H1 (cell line): ENCODE measurements at regions not wholly inside any gene's neighbourhood (a gene's known extent, or its start where the extent isn't known, plus 50 kb on each side); places are given as distances from the start of the nearest gene placed in this dataset.

Experiments
- CTCF ChIA-PET: fragments of 300-600 bp; sonication (Branson Sonifier 250); formaldehyde crosslinking; loops from one replicate; lab custom pipeline; 2021; ENCODE audit not compliant: partially characterized antibody; lab: Charles Lee
- POLR2A ChIA-PET: fragments of 300-600 bp; sonication (Branson Sonifier 250); formaldehyde crosslinking; loops from one replicate; lab custom pipeline; 2021; ENCODE audit warnings: inconsistent platforms; ENCODE audit not compliant: partially characterized antibody; lab: Charles Lee
- DNase-seq, 2 experiments: peaks; one replicate each; pipeline versions ENCODE4 v3.0.0 to v3.0.0-alpha.2; 2010 to 2022; ENCODE audit warnings: low spot score in 2 of 2, low read depth in 1 of 2, mixed read lengths in 1 of 2
- FAIRE-seq: peaks from 2 replicates; lab custom pipeline; 2011; peaks lifted over from hg19 to GRCh38; lab: Jason Lieb, UNC
- H2AFZ ChIP-seq: 2 replicates; pipeline ENCODE4 v1.8.1; 2012; ENCODE audit warnings: low read length, inconsistent platforms
- H2AK5ac ChIP-seq: 2 replicates; pipeline ENCODE4 v1.6.1; 2013; ENCODE audit warnings: low read depth, low read length
- H2BK120ac ChIP-seq: replicated peaks from 2 replicates; pipeline ENCODE3; 2013; ENCODE audit warnings: low read depth, low read length, inconsistent platforms
- H2BK12ac ChIP-seq: 2 replicates; pipeline ENCODE4 v1.6.1; 2013; ENCODE audit warnings: low read depth, low read length
- H2BK15ac ChIP-seq: 2 replicates; pipeline ENCODE4 v1.6.1; 2013; ENCODE audit warnings: low read length
- H2BK20ac ChIP-seq: 2 replicates; pipeline ENCODE4 v1.6.1; 2013; ENCODE audit warnings: low read length
- H2BK5ac ChIP-seq: 2 replicates; pipeline ENCODE4 v1.6.1; 2013; ENCODE audit warnings: low read depth, low read length
- H3K14ac ChIP-seq: 2 replicates; pipeline ENCODE4 v1.6.1; 2013; ENCODE audit warnings: inconsistent platforms; ENCODE audit not compliant: insufficient read length
- H3K18ac ChIP-seq: 2 replicates; pipeline ENCODE4 v1.6.1; 2013; ENCODE audit warnings: low read length; ENCODE audit errors: extremely low read depth
- H3K23ac ChIP-seq: 2 replicates; pipeline ENCODE4 v1.6.1; 2013; ENCODE audit warnings: inconsistent platforms; ENCODE audit not compliant: insufficient read length
- H3K23me2 ChIP-seq: 2 replicates; pipeline ENCODE4 v1.6.1; 2013; ENCODE audit warnings: low read depth, low read length
- H3K27ac ChIP-seq: 2 replicates; pipeline ENCODE4 v1.6.1; 2011; ENCODE audit warnings: low read depth, low read length, inconsistent platforms
- H3K27me3 ChIP-seq, 4 experiments: replicated peaks in 1 of 4; 1 replicate in 1 of 4; 2 replicates in 3 of 4; pipeline versions ENCODE4 v1.6.1 to v1.8.1; 2011 to 2013; ENCODE audit warnings: low read length in 3 of 4, mild to moderate bottlenecking in 3 of 4, inconsistent platforms in 2 of 4, mixed read lengths in 2 of 4, moderate library complexity in 1 of 4; ENCODE audit not compliant: control insufficient read depth in 3 of 4, insufficient read depth in 3 of 4; ENCODE audit errors: extremely low read depth in 1 of 4
- H3K36me3 ChIP-seq, 4 experiments: 2 replicates each; pipeline versions ENCODE4 v1.6.1 to v1.8.1; 2011 to 2013; ENCODE audit warnings: mild to moderate bottlenecking in 4 of 4, low read length in 3 of 4, moderate library complexity in 2 of 4, control low read depth in 1 of 4, inconsistent platforms in 1 of 4; ENCODE audit not compliant: insufficient read depth in 4 of 4, control insufficient read depth in 2 of 4
- H3K4ac ChIP-seq: replicated peaks from 2 replicates; pipeline ENCODE3; 2013; ENCODE audit warnings: low read length, low read depth, mixed read lengths, inconsistent platforms; ENCODE audit not compliant: insufficient read length
- H3K4me1 ChIP-seq, 4 experiments: replicated peaks in 1 of 4; 1 replicate in 1 of 4; 2 replicates in 3 of 4; pipeline versions ENCODE4 v1.6.1 to v1.8.1; 2011 to 2013; ENCODE audit warnings: low read length in 3 of 4, inconsistent platforms in 2 of 4, mixed read lengths in 1 of 4; ENCODE audit not compliant: insufficient read depth in 4 of 4, control insufficient read depth in 3 of 4
- H3K4me2 ChIP-seq, 2 experiments: 2 replicates each; pipeline versions ENCODE4 v1.6.1 to v1.8.1; 2011 to 2013; ENCODE audit warnings: low read depth in 2 of 2, low read length in 2 of 2, control low read depth in 1 of 2, inconsistent platforms in 1 of 2, mild to moderate bottlenecking in 1 of 2; ENCODE audit not compliant: insufficient read depth in 1 of 2
- H3K4me3 ChIP-seq, 4 experiments: fragments of 200-600, 300-600 bp in 1 of 4; sonication (generic), shearing (Covaris generic), sonication (Bioruptor Twin) in 1 of 4; 2 replicates each; pipeline versions ENCODE4 v1.5.1 to v1.8.1; 2011 to 2016; ENCODE audit warnings: low read length in 4 of 4, low read depth in 3 of 4, control low read depth in 2 of 4, inconsistent platforms in 2 of 4, mild to moderate bottlenecking in 2 of 4, mixed read lengths in 1 of 4, moderate library complexity in 1 of 4; ENCODE audit not compliant: insufficient read depth in 2 of 4; ENCODE audit errors: extremely low read depth in 1 of 4
- H3K56ac ChIP-seq: replicated peaks from 2 replicates; pipeline ENCODE3; 2013; ENCODE audit warnings: low read depth, mild to moderate bottlenecking, mixed read lengths, low read length, inconsistent platforms; ENCODE audit not compliant: insufficient read length
- H3K79me1 ChIP-seq: 2 replicates; pipeline ENCODE4 v1.6.1; 2013; ENCODE audit warnings: low read depth, low read length, control low read depth
- H3K79me2 ChIP-seq, 2 experiments: 2 replicates each; pipeline versions ENCODE4 v1.6.1 to v1.8.1; 2012 to 2013; ENCODE audit warnings: low read length in 2 of 2, mild to moderate bottlenecking in 2 of 2, inconsistent platforms in 1 of 2; ENCODE audit not compliant: insufficient read depth in 2 of 2, control insufficient read depth in 1 of 2
- H3K9ac ChIP-seq, 4 experiments: replicated peaks in 1 of 4; 1 replicate in 1 of 4; 2 replicates in 3 of 4; pipeline versions ENCODE4 v1.6.1 to v1.8.1; 2011 to 2013; ENCODE audit warnings: low read depth in 3 of 4, low read length in 3 of 4, control low read depth in 2 of 4, mild to moderate bottlenecking in 2 of 4, moderate library complexity in 2 of 4, inconsistent platforms in 1 of 4; ENCODE audit errors: extremely low read depth in 1 of 4
- H3K9me3 ChIP-seq, 2 experiments: 2 replicates each; pipeline versions ENCODE4 v1.6.1 to v1.8.1; 2012 to 2013; ENCODE audit warnings: mild to moderate bottlenecking in 2 of 2, moderate library complexity in 2 of 2, control low read depth in 1 of 2, inconsistent platforms in 1 of 2, low read depth in 1 of 2, low read length in 1 of 2, mixed read lengths in 1 of 2; ENCODE audit not compliant: insufficient read depth in 2 of 2
- H4K20me1 ChIP-seq, 2 experiments: replicated peaks in 1 of 2; 2 replicates each; pipeline versions ENCODE3 to v1.8.1; 2011 to 2013; ENCODE audit warnings: inconsistent platforms in 2 of 2, low read length in 2 of 2, mild to moderate bottlenecking in 1 of 2; ENCODE audit not compliant: insufficient read depth in 2 of 2, control insufficient read depth in 1 of 2
- H4K5ac ChIP-seq: 2 replicates; pipeline ENCODE4 v1.6.1; 2013; ENCODE audit warnings: low read length, low read depth, mixed read lengths, inconsistent platforms; ENCODE audit not compliant: insufficient read length
- H4K8ac ChIP-seq: 2 replicates; pipeline ENCODE4 v1.8.0; 2013; ENCODE audit warnings: mild to moderate bottlenecking, moderate library complexity, low read length, inconsistent platforms; ENCODE audit not compliant: insufficient read depth; ENCODE audit errors: extremely low read depth
- H4K91ac ChIP-seq: replicated peaks from 2 replicates; pipeline ENCODE3; 2013; ENCODE audit warnings: low read length, mixed read lengths, inconsistent platforms; ENCODE audit not compliant: insufficient read length
- CBX8 ChIP-seq: fragments of 300-800, 300-1000 bp; sonication (generic); IDR thresholded peaks from 2 replicates; pipeline ENCODE4 v1.7.1; 2016; ENCODE audit warnings: low read depth, low read length, borderline replicate concordance
- FOSL1 ChIP-seq: IDR thresholded peaks from 2 replicates; pipeline ENCODE4 v1.6.1; 2011; ENCODE audit warnings: mild to moderate bottlenecking, low read depth, low read length, moderate library complexity; ENCODE audit not compliant: insufficient read depth
- MAFK ChIP-seq: IDR thresholded peaks from 2 replicates; pipeline ENCODE4 v1.6.1; 2012; ENCODE audit warnings: low read depth, mild to moderate bottlenecking, improper control_type of control experiment, low read length
- MAX ChIP-seq: IDR thresholded peaks from 2 replicates; pipeline ENCODE4 v1.6.1; 2012; ENCODE audit warnings: inconsistent platforms
- POLR2A ChIP-seq, 2 experiments: IDR thresholded peaks; 1 replicate in 1 of 2; 2 replicates in 1 of 2; pipeline ENCODE4 v1.6.1; 2011; ENCODE audit warnings: low read depth in 2 of 2, low read length in 2 of 2, mild to moderate bottlenecking in 2 of 2; ENCODE audit errors: control extremely low read depth in 1 of 2
- RAD21 ChIP-seq, 2 experiments: IDR thresholded peaks in 1 of 2; conservative IDR thresholded peaks in 1 of 2; 2 replicates each; pipeline ENCODE4 v1.6.1; 2011; ENCODE audit warnings: low read depth in 2 of 2, low read length in 2 of 2, improper control_type of control experiment in 1 of 2, inconsistent platforms in 1 of 2, mild to moderate bottlenecking in 1 of 2, moderate library complexity in 1 of 2
- RFX5 ChIP-seq: IDR thresholded peaks from 2 replicates; pipeline ENCODE4 v1.6.1; 2011; ENCODE audit warnings: low read depth, low read length, improper control_type of control experiment, borderline replicate concordance
- RNF2 ChIP-seq: fragments of 200-900, 300-1000 bp; sonication (generic); IDR thresholded peaks from 2 replicates; pipeline ENCODE4 v1.7.1; 2016; ENCODE audit warnings: borderline replicate concordance, low read depth, mild to moderate bottlenecking, antibody characterized with exemption, low read length; ENCODE audit not compliant: poor library complexity, severe bottlenecking; ENCODE audit errors: missing control alignments
- SIRT6 ChIP-seq: IDR thresholded peaks from one replicate; pipeline ENCODE4 v1.7.1; 2012; ENCODE audit warnings: low read length, inconsistent platforms
- SP1 ChIP-seq: IDR thresholded peaks from 2 replicates; pipeline ENCODE4 v1.6.1; 2011; ENCODE audit warnings: low read depth, low read length
- SRF ChIP-seq: IDR thresholded peaks from 2 replicates; pipeline ENCODE4 v1.6.1; 2011; ENCODE audit warnings: mild to moderate bottlenecking, low read depth, low read length, moderate library complexity
- WGBS, 2 experiments: shearing (Covaris generic) in 1 of 2; methylation state at CpG; one replicate each; pipeline versions ENCODE4 v1.1.6 to v1.1.7; 2013 to 2015; ENCODE audit warnings: low lambda C conversion rate in 2 of 2, mixed read lengths in 2 of 2, inconsistent platforms in 1 of 2, low coverage in 1 of 2, missing lambda C conversion rate in 1 of 2; ENCODE audit not compliant: insufficient replicate concordance in 2 of 2, insufficient coverage in 1 of 2, insufficient read length in 1 of 2; ENCODE audit errors: extremely low coverage in 1 of 2, missing lambda C conversion rate in 1 of 2; 5-methylcytosine and 5-hydroxymethylcytosine counted together

GRCh38 chr4:63632858-63633257, 776.4 kb downstream of the TECRL start:
- TF ChIP-seq POLR2A (IDR thresholded peaks at IDR 0.05; ENCODE audit: control extremely low read depth in 1 of 2, low read depth in 2 of 2, low read length in 2 of 2) (no peak), SIRT6 (no peak), FOSL1 (no peak), CBX8 (no peak), SP1 (no peak), SRF (no peak), MAFK (no peak), RFX5 (no peak), RAD21 (IDR thresholded peaks at IDR 0.05 in 1 of 2, conservative IDR thresholded peaks at IDR 0.05 in 1 of 2; ENCODE audit: low read depth in 2 of 2, low read length in 2 of 2) (no peak), RNF2 (no peak), MAX (no peak)
- DNase-seq (no peak), FAIRE-seq (no peak)
- H3K79me2 ChIP-seq: no peaks in the 10 kb centered on the region
- no peaks in the 10 kb centered on the region for H3K23me2 ChIP-seq
- no peak overlapping the region for H3K14ac ChIP-seq
- no peak overlapping the region for H2BK120ac ChIP-seq
- no peaks in the 10 kb centered on the region for H3K36me3 ChIP-seq
- H3K4me2 ChIP-seq: no peak overlapping the region
- H2BK5ac ChIP-seq: no peak overlapping the region
- H3K27me3 ChIP-seq: no peaks in the 10 kb centered on the region
- H2BK15ac ChIP-seq: no peak overlapping the region
- no peak overlapping the region for H3K56ac ChIP-seq
- H4K8ac ChIP-seq: no peak overlapping the region
- H2BK12ac ChIP-seq: no peak overlapping the region
- no peak overlapping the region for H3K18ac ChIP-seq
- no peak overlapping the region for H2BK20ac ChIP-seq
- ChIA-PET CTCF (no interaction called here), POLR2A (no interaction called here)
- no peak overlapping the region for H3K23ac ChIP-seq
- H2AFZ ChIP-seq: no peak overlapping the region
- H4K91ac ChIP-seq: no peak overlapping the region
- no peaks in the 10 kb centered on the region for H3K9me3 ChIP-seq
- H3K79me1 ChIP-seq: no peaks in the 10 kb centered on the region
- H3K9ac ChIP-seq: no peak overlapping the region
- no peak overlapping the region for H3K4me3 ChIP-seq
- H3K4me1 ChIP-seq: no peaks in the 10 kb centered on the region
- no peaks in the 10 kb centered on the region for H4K20me1 ChIP-seq
- no peak overlapping the region for H4K5ac ChIP-seq
- WGBS, 2 experiments: 93% methylated on average over 2 of the region's 2 CpGs; no CpG with 5 or more reads in 1 of the 2 experiments
- H2AK5ac ChIP-seq: no peak overlapping the region
- no peak overlapping the region for H3K4ac ChIP-seq
- H3K27ac ChIP-seq: no peak overlapping the region
